ENCODE measurements at regions not wholly inside any gene's neighbourhood (a gene's known extent, or its start where the extent isn't known, plus 50 kb on each side); places are given as distances from the start of the nearest gene placed in this dataset.

GRCh38 chr2:59956981-59957380 is 596.5 kb downstream of the BCL11A start:
- Histone ChIP-seq H3K4me2 (ENCODE audit: low read depth, low read length, poor library complexity, severe bottlenecking) (no peak overlapping the region), H3K27ac (ENCODE audit: low read depth, low read length) (no peak overlapping the region), H2AFZ (ENCODE audit: low read depth, low read length, severe bottlenecking) (no peak overlapping the region), H3K9me2 (replicated peaks; ENCODE audit: insufficient read depth, low read length) (no peaks in the 10 kb centered on the region), H3K36me3 (ENCODE audit: low read length) (no peaks in the 10 kb centered on the region), H3K79me2 (ENCODE audit: insufficient read depth, low read length) (no peaks in the 10 kb centered on the region), H3K9ac (ENCODE audit: low read length) (no peak overlapping the region), H3K4me3 (ENCODE audit: insufficient read depth, low read length, poor library complexity, severe bottlenecking) (no peak overlapping the region), H3K9me3 (ENCODE audit: insufficient read depth, low read length) (no peaks in the 10 kb centered on the region), H3F3A (ENCODE audit: insufficient read depth) (no peaks in the 10 kb centered on the region), H3K27me3 (ENCODE audit: low read length) (no peaks in the 10 kb centered on the region), H4K20me1 (ENCODE audit: low read depth, low read length) (no peaks in the 10 kb centered on the region)
- TF ChIP-seq CTCF (IDR thresholded peaks at IDR 0.05; ENCODE audit: insufficient read depth, low read length, poor library complexity, severe bottlenecking): no peak
- no peak for TF ChIP-seq EZH2phosphoT487 (conservative IDR thresholded peaks at IDR 0.05; ENCODE audit: low read length)

GRCh38 chr2:59947917-59948541 is 605.4 kb downstream of the BCL11A start:
- H3K79me2 ChIP-seq (ENCODE audit: insufficient read depth, low read length): no peaks in the 10 kb centered on the region
- TF ChIP-seq CTCF (IDR thresholded peaks at IDR 0.05; ENCODE audit: insufficient read depth, low read length, poor library complexity, severe bottlenecking) (no peak), EZH2phosphoT487 (conservative IDR thresholded peaks at IDR 0.05; ENCODE audit: low read length) (no peak)
- H4K20me1 ChIP-seq (ENCODE audit: low read depth, low read length): no peaks in the 10 kb centered on the region
- no peaks in the 10 kb centered on the region for H3K9me2 ChIP-seq (replicated peaks; ENCODE audit: insufficient read depth, low read length)
- no peaks in the 10 kb centered on the region for H3F3A ChIP-seq (ENCODE audit: insufficient read depth)
- no peak overlapping the region for H2AFZ ChIP-seq (ENCODE audit: low read depth, low read length, severe bottlenecking)
- no peaks in the 10 kb centered on the region for H3K27me3 ChIP-seq (ENCODE audit: low read length)
- no peaks in the 10 kb centered on the region for H3K9me3 ChIP-seq (ENCODE audit: insufficient read depth, low read length)
- no peak overlapping the region for H3K4me3 ChIP-seq (ENCODE audit: insufficient read depth, low read length, poor library complexity, severe bottlenecking)
- H3K27ac ChIP-seq (ENCODE audit: low read depth, low read length): no peak overlapping the region
- no peak overlapping the region for H3K4me2 ChIP-seq (ENCODE audit: low read depth, low read length, poor library complexity, severe bottlenecking)
- H3K9ac ChIP-seq (ENCODE audit: low read length): no peak overlapping the region
- H3K36me3 ChIP-seq (ENCODE audit: low read length): no peaks in the 10 kb centered on the region

- H3K27ac ChIP-seq (ENCODE audit: low read depth, low read length): no peak overlapping the region
- TF ChIP-seq EZH2phosphoT487 (conservative IDR thresholded peaks at IDR 0.05; ENCODE audit: low read length): no peak
- no peak for TF ChIP-seq CTCF (IDR thresholded peaks at IDR 0.05; ENCODE audit: insufficient read depth, low read length, poor library complexity, severe bottlenecking)
Observed at GRCh38 chr2:59947209-59947608, 606.2 kb downstream of the BCL11A start.

More at GRCh38 chr2:59947209-59947608, 606.2 kb downstream of the BCL11A start:
- Histone ChIP-seq H3K9ac (ENCODE audit: low read length) (no peak overlapping the region), H3K4me2 (ENCODE audit: low read depth, low read length, poor library complexity, severe bottlenecking) (no peak overlapping the region), H3K36me3 (ENCODE audit: low read length) (no peaks in the 10 kb centered on the region), H3K9me3 (ENCODE audit: insufficient read depth, low read length) (no peaks in the 10 kb centered on the region), H3F3A (ENCODE audit: insufficient read depth) (no peaks in the 10 kb centered on the region), H3K27me3 (ENCODE audit: low read length) (no peaks in the 10 kb centered on the region), H2AFZ (ENCODE audit: low read depth, low read length, severe bottlenecking) (no peak overlapping the region), H3K9me2 (replicated peaks; ENCODE audit: insufficient read depth, low read length) (no peaks in the 10 kb centered on the region), H3K79me2 (ENCODE audit: insufficient read depth, low read length) (no peaks in the 10 kb centered on the region), H4K20me1 (ENCODE audit: low read depth, low read length) (no peaks in the 10 kb centered on the region), H3K4me3 (ENCODE audit: insufficient read depth, low read length, poor library complexity, severe bottlenecking) (no peak overlapping the region)
